ENCODE measurements at regions not wholly inside any gene's neighbourhood (a gene's known extent, or its start where the extent isn't known, plus 50 kb on each side); places are given as distances from the start of the nearest gene placed in this dataset.

- no peak for FAIRE-seq
These were observed 452.9 kb downstream of the UTRN start for GRCh38 chr6:144737998-144738397.

DNA sequence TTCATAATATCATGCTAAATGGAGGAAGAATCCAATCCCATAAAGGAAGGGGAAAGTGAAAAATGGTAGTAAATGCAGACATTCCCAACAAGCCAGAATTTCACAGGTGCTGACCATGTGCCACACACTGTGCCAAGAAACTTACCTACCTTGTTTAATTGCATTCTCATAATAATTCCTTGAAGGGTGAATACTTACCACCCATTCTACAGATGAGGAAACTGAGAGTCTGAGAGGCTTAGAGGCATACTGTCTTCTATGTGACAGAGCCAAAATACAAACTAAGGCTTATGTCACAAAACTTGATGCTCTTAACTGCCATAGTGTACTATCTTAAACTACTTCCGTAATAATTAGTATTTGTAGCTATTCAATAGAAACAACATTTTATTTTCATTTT lies 454.7 kb downstream of the UTRN start:
- no peak for FAIRE-seq

GRCh38 chr6:144741659-144742058 lies 456.5 kb downstream of the UTRN start:
- no peak for FAIRE-seq

GRCh38 chr6:144742779-144743178 lies 457.6 kb downstream of the UTRN start:
- no peak for FAIRE-seq

DNA sequence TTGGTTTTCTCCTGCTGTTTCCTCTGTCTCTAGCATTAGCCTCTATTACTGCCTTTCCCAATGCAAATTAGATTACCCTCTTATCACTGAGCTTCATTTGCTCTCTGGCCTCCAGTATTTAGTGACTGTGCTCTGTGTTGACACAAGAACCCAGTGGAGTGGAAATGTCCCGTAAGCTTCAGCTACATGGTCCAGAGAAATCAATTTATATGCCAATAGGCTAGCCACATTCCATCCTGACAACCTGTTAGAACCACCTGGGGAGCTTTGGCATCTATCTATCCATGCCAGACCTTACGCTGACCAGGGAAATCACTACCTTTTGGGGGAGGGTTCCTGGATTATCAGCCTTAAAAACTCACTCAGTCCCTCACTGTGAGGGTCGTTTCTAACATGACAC lies 459.6 kb downstream of the UTRN start:
- no peak for FAIRE-seq

DNA sequence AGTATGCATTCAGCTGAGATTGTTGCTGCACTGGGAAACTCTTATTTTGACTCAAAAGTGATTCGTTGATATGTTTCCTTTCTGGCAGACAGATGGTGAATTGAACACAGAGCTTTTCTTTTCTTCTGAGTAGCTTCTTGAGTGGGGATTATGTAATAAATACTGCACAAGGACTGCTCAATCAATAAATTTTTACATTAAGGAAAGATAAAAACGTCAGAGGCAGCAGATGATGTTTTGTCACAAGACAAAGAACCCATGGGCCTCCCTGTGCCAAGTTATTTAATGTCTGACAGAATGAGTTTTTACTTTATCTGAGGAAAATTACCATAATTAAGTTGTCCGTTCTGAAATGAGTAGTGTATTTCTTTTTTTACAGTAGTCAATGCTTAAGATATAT lies 460.3 kb downstream of the UTRN start:
- no peak for FAIRE-seq

- no peak for FAIRE-seq
These were observed 461.9 kb downstream of the UTRN start for GRCh38 chr6:144746902-144747469.

GRCh38 chr6:144749263-144749662 lies 464.1 kb downstream of the UTRN start:
- FAIRE-seq = no peak

GRCh38 chr6:144753023-144753705 lies 468.0 kb downstream of the UTRN start:
- no peak for FAIRE-seq

GRCh38 chr6:144756469-144756868 lies 471.3 kb downstream of the UTRN start:
- no peak for FAIRE-seq

DNA sequence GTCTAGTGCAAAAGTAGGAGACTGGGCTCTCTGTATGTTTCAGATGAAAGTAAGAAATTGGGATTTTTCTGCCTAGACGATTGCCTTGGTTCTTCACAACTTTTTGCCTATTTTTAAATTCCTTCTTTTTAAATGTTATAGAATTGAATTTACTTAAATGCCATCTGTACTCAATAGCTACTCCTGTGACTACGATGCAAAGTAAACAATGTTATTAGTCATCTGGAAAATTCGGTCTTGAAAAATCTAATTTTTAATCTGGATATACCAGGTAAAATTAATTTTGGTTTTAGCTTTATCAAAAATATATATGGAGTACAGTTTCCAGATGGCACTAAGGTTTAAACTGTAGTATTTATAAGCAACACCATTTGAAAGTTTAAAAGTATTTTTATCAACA lies 472.2 kb downstream of the UTRN start:
- no peak for FAIRE-seq

DNA sequence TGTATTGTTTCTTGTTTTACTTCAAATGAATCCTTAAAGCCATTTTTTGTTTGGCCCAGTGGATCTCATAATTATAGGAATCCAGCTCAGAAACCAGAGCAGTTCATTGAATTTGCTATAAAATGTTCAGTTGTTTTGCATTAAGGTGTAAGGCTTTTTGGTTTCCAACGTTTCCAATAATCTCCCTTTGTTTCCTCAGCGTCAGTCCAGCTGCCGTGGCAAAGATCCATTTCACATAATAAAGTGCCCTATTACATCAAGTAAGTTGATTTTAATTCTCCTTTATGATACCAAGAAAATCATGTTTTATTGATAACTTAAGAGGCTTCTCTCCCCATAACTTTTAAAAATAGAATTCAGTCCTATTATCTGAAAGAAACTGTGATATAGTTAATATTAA lies 472.6 kb downstream of the UTRN start:
- no peak for FAIRE-seq

GRCh38 chr6:144758602-144759001 lies 473.5 kb downstream of the UTRN start:
- FAIRE-seq = no peak

- no peak for FAIRE-seq
These were observed 477.3 kb downstream of the UTRN start for GRCh38 chr6:144762469-144762868.

GRCh38 chr6:144767051-144767450 lies 481.9 kb downstream of the UTRN start:
- FAIRE-seq = no peak

DNA sequence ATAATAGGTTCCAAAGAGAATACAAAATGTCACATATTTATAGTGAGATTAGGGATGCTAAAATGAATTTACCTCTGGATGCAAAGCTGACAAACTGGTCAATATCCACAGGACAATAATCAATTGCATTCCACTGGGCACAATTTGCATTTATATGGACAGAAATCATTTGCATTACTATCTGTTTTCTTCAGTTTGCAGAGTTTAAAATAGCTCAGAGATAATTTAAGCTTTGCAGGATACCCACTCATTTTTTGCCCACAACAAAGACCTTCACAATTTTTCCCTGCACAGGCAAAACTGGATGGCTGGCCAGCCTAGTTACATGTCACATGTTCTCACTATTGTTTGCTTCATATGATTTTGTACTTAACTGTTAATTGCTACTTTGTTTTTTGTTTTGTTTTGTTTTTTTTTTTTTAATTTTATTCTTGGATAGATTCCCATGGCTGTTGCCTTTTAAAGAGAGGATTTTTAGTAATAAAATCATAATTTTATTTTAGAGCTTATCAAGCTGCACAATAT lies 483.5 kb downstream of the UTRN start:
- no peak for FAIRE-seq

DNA sequence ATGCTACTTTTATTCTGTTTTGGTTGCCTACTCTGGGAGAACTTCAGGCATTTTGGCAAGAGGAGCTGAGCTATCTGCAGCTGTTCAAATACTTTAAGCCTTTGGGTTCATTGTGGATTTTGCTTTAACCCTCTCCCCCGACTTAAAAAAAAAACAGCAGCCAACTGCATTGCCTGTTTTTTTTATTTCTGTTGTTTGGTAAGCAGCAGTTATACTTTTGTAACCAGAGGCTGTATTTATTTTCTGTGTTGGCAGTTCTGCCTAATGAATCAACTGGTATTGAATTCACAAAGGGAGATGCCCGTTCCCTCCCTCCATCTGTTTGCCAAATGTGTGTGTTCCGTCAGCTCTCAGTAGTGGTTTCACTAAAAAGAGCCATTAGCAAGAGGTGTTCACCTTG lies 484.0 kb downstream of the UTRN start:
- no peak for FAIRE-seq

- no peak for FAIRE-seq
These were observed 491.1 kb downstream of the UTRN start for GRCh38 chr6:144776031-144776819.

- no peak for FAIRE-seq
These were observed 492.1 kb downstream of the UTRN start for GRCh38 chr6:144777249-144777648.

DNA sequence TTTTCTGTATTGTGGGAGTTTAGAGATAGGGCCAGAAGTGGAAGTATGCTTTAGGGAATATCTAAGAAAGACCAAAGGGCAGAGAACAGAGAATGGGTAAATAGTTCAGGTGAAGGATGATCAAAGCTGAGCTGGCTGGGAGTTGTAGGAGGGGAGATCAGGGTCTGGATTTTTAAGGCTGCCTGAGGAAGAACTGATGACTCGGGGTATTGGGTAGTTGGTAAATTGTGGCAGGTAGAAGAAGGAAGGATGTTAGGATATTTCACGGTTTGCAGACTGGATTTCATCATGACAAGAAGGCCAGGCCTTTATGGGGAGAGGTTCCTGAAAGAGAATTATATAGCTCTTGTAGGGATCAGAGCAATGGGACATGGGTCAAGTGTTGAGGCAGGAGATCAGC lies 492.9 kb downstream of the UTRN start:
- no peak for FAIRE-seq

GRCh38 chr6:144778773-144779492 lies 493.8 kb downstream of the UTRN start:
- no peak for FAIRE-seq

DNA sequence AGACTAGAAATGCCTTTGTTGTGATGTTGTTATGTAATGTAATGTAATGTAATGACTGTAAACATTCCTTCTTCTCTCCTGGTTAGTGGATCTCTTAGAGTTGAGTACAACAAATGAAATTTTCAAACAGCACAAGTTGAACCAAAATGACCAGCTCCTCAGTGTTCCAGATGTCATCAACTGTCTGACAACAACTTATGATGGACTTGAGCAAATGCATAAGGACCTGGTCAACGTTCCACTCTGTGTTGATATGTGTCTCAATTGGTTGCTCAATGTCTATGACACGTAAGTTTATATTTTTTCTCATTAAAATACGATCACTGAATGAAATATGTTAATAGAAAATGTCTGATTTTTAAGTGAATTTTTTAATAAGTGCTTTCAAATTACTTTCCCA lies 496.7 kb downstream of the UTRN start:
- no peak for FAIRE-seq

DNA sequence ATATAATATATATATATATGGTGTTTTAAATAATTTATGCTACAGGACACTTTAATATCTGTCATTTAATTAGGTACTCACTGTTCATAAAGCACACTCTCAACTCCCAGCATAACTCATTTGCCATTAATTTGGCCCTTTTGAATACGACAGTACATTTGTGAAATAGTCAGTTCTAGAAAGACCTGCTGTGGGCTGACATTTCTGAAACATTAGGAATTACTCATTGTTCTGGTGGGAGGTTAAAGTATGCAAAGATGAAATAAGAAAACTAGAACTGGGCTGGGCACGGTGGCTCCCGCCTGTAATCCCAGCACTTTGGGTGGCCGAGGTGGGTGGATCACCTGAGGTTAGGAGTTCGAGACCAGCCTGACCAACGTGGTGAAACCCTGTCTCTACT lies 497.5 kb downstream of the UTRN start:
- no peak for FAIRE-seq
